ENCODE measurements at regions not wholly inside any gene's neighbourhood (a gene's known extent, or its start where the extent isn't known, plus 50 kb on each side); places are given as distances from the start of the nearest gene placed in this dataset.

- DNase-seq, result no peak
Observed at GRCh38 chr7:25279705-25280104, 51.4 kb upstream of the NPVF start.

- DNase-seq, result no peak
Observed at GRCh38 chr7:25280181-25280580, 51.9 kb upstream of the NPVF start.

GRCh38 chr7:25282194-25282593, 53.9 kb upstream of the NPVF start:
- no peak for DNase-seq

- no peak for DNase-seq
Observed at GRCh38 chr7:25286756-25287155, 58.5 kb upstream of the NPVF start.

- DNase-seq, result no peak
Observed at GRCh38 chr7:25287291-25287690, 59.0 kb upstream of the NPVF start.

GRCh38 chr7:25288556-25289307, 60.4 kb upstream of the NPVF start:
- DNase-seq, result peak; percentile 53

- no peak for DNase-seq
Observed at GRCh38 chr7:25289518-25289917, 61.2 kb upstream of the NPVF start.

GRCh38 chr7:25294624-25295023, 66.3 kb upstream of the NPVF start:
- no peak for DNase-seq

- DNase-seq, result no peak
Observed at GRCh38 chr7:25295387-25295786, 67.1 kb upstream of the NPVF start.

GRCh38 chr7:25296086-25296485, 67.8 kb upstream of the NPVF start:
- no peak for DNase-seq

- DNase-seq, result no peak
Observed at GRCh38 chr7:25297278-25297677, 69.0 kb upstream of the NPVF start.

- DNase-seq, result peak; percentile 79
Observed at GRCh38 chr7:25303281-25304181, 75.2 kb upstream of the NPVF start.

- DNase-seq, result no peak
Observed at GRCh38 chr7:25304691-25305090, 76.4 kb upstream of the NPVF start.

GRCh38 chr7:25305831-25306230, 77.5 kb upstream of the NPVF start:
- DNase-seq, result no peak

- no peak for DNase-seq
Observed at GRCh38 chr7:25307624-25308023, 79.3 kb upstream of the NPVF start.

- no peak for DNase-seq
Observed at GRCh38 chr7:25308246-25308645, 80.0 kb upstream of the NPVF start.

- DNase-seq, result no peak
Observed at GRCh38 chr7:25308906-25309705, 80.8 kb upstream of the NPVF start.

- DNase-seq, result no peak
Observed at GRCh38 chr7:25310896-25311295, 82.6 kb upstream of the NPVF start.

GRCh38 chr7:25311346-25311745, 83.1 kb upstream of the NPVF start:
- no peak for DNase-seq

- no peak for DNase-seq
Observed at GRCh38 chr7:25312968-25313367, 84.7 kb upstream of the NPVF start.

GRCh38 chr7:25313526-25313925, 85.2 kb upstream of the NPVF start:
- DNase-seq, result no peak

- no peak for DNase-seq
Observed at GRCh38 chr7:25314094-25314730, 85.9 kb upstream of the NPVF start.
